ENCODE measurements at regions not wholly inside any gene's neighbourhood (a gene's known extent, or its start where the extent isn't known, plus 50 kb on each side); places are given as distances from the start of the nearest gene placed in this dataset.

GRCh38 chr13:85853901-85854663 lies 54.9 kb upstream of the SLITRK6 start:
- TF ChIP-seq CTCF (conservative IDR thresholded peaks at IDR 0.05; ENCODE audit: low read length) (no peak), EZH2phosphoT487 (IDR thresholded peaks at IDR 0.05; ENCODE audit: borderline replicate concordance, low read depth, low read length) (no peak)

Data from OCI-LY7 (cell line).